ENCODE measurements at regions not wholly inside any gene's neighbourhood (a gene's known extent, or its start where the extent isn't known, plus 50 kb on each side); places are given as distances from the start of the nearest gene placed in this dataset.

DNA sequence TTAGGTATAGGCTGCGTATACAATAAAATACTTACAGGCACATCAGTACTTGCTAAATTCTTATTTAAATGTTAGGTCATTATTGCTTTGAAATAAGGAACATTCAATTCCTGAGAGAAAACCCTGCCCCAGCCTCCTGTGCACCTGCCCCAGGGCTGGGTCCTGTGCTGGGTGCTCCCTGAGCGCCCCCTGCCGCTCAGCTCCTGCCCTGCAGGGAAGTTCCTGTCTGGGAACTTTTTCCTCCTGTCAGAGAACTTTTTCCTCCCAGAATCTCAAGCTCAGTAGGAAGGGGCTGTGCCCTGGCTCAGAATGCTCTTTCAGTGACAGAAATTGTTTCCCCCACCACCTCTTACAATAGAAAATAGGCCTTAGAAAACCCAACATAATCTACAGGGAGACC is 751.1 kb downstream of the TMEM121 start:
- TF ChIP-seq CTCF (IDR thresholded peaks at IDR 0.05) (no peak), POLR2A (IDR thresholded peaks at IDR 0.05) (no peak)
